ENCODE measurements at regions not wholly inside any gene's neighbourhood (a gene's known extent, or its start where the extent isn't known, plus 50 kb on each side); places are given as distances from the start of the nearest gene placed in this dataset.

GRCh38 chr14:104266631-104267575 lies 128.5 kb downstream of the KIF26A start:
- Histone ChIP-seq H3K36me3 (replicated peaks in 1 of 2; ENCODE audit: control insufficient read depth in 1 of 2, insufficient read depth in 2 of 2, low read length in 1 of 2) (no peaks in the 10 kb centered on the region), H3K9ac (no peak overlapping the region), H3K4me1 (ENCODE audit: control insufficient read depth in 1 of 2, insufficient read depth in 2 of 2, low read depth in 1 of 2, low read length in 1 of 2) (no peaks in the 10 kb centered on the region; a peak in 1 of 4 replicates), H3K79me2 (ENCODE audit: insufficient read depth) (no peaks in the 10 kb centered on the region), H3K27ac (ENCODE audit: low read depth in 2 of 2, low read length in 1 of 2) (no peak overlapping the region), H2AFZ (ENCODE audit: low read depth) (no peak overlapping the region), H3K9me3 (no peaks in the 10 kb centered on the region), H3K4me3 (ENCODE audit: low read depth in 2 of 2, low read length in 1 of 2) (no peak overlapping the region), H3F3A (replicated peaks; ENCODE audit: insufficient read depth) (no peaks in the 10 kb centered on the region), H3K9me2 (no peaks in the 10 kb centered on the region), H3K27me3 (ENCODE audit: insufficient read depth) (no peaks in the 10 kb centered on the region), H4K20me1 (ENCODE audit: insufficient read depth) (no peaks in the 10 kb centered on the region), H3K4me2 (no peak overlapping the region)
- TF ChIP-seq REST (IDR thresholded peaks at IDR 0.05; ENCODE audit: low read depth, low read length) (no peak), YY1 (IDR thresholded peaks at IDR 0.05; ENCODE audit: low read depth) (no peak), MXI1 (IDR thresholded peaks at IDR 0.05; ENCODE audit: low read depth, low read length) (no peak), NRF1 (IDR thresholded peaks at IDR 0.05; ENCODE audit: low read depth, low read length) (no peak), NFIC (IDR thresholded peaks at IDR 0.05; ENCODE audit: borderline replicate concordance) (no peak), CHD2 (IDR thresholded peaks at IDR 0.05; ENCODE audit: low read length, partially characterized antibody) (no peak), MAX (IDR thresholded peaks at IDR 0.05; ENCODE audit: low read depth) (no peak), RCOR1 (IDR thresholded peaks at IDR 0.05; ENCODE audit: low read length) (no peak), FOXM1 (IDR thresholded peaks at IDR 0.05; ENCODE audit: low read depth) (no peak), RFX5 (IDR thresholded peaks at IDR 0.05; ENCODE audit: low read length) (no peak), GATA2 (CRISPR knock-in tag; IDR thresholded peaks at IDR 0.05) (no peak), EZH2phosphoT487 (IDR thresholded peaks at IDR 0.05; ENCODE audit: borderline replicate concordance, low read depth) (no peak), GABPA (IDR thresholded peaks at IDR 0.05; ENCODE audit: low read depth) (no peak), SIN3A (IDR thresholded peaks at IDR 0.05; ENCODE audit: borderline replicate concordance, low read depth, low read length) (no peak), IRF3 (IDR thresholded peaks at IDR 0.05; ENCODE audit: low read depth, low read length) (no peak), CTCF (IDR thresholded peaks at IDR 0.05) (no peak)
- ChIA-PET CTCF (interaction anchor here (0.7 to 1.1 kb wide), 2 partner anchors 43 kb away, joined by 3 read pairs; no protein-coding TSS in a partner anchor), POLR2A (no interaction called here)
- no peak for DNase-seq
- 66% methylated on average over 23 of the region's 29 CpGs for WGBS (ENCODE audit: low lambda C conversion rate)

All from SK-N-SH (cell line).